GM12865 (cell line): ENCODE measurements at regions not wholly inside any gene's neighbourhood (a gene's known extent, or its start where the extent isn't known, plus 50 kb on each side); places are given as distances from the start of the nearest gene placed in this dataset.

Experiments used
- DNase-seq: peaks from one replicate; pipeline ENCODE4 v3.0.0; 2010; ENCODE audit warnings: low read depth
- H3K4me3 ChIP-seq: 2 replicates; pipeline ENCODE4 v1.5.1; 2011; ENCODE audit warnings: mild to moderate bottlenecking, low read depth, low read length, control low read depth
- CTCF ChIP-seq: IDR thresholded peaks from 2 replicates; pipeline ENCODE4 v1.5.1; 2011; ENCODE audit warnings: low read length, control low read depth, low read depth, inconsistent platforms; ENCODE audit not compliant: insufficient read depth; ENCODE audit errors: missing control alignments

DNA sequence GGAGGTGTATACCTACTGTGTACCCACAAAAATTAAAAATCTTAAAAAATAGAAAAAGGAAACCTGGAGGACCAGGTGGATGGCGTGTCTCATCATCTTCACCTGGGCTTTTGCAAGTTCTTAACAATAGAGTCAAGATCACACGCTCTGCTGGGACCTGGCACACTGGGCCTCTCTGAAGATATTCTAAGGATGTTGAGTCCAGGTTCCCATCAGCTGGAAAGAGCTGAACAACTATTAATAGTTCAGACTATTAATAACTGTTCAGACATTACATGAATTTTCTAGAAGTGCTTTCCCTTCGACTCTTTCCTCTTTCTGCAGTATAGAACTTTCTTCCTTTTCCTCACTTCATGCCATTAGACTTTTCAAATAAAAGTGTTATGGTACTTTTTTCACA, 320.2 kb upstream of the IL12A start:
- no peak for TF ChIP-seq CTCF
- no peak overlapping the region for H3K4me3 ChIP-seq
- no peak for DNase-seq

DNA sequence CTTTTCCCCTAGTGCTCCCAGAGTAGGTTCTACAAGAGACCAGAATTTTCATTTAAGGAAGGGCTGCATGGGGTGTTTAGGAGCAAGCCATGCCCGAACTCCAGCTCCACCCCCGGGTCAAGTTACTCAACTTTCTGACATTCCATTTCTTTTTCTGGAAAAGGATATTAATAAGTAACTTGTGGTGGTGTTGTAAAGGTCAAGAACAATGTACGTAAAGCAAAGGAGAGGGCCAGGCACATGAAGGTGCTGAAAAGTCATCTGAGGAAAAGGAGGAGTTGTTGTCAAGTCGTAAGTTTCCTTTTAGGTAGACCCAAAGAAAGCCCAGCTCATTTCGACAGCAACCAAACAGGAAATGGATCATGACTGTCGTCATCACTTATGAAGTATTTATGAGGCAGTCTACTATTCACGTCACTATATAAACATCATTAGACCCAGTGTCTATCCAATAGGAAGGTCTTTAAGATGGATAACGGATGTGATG, 319.6 kb upstream of the IL12A start:
- no peak overlapping the region for H3K4me3 ChIP-seq
- DNase-seq = no peak
- no peak for TF ChIP-seq CTCF

DNA sequence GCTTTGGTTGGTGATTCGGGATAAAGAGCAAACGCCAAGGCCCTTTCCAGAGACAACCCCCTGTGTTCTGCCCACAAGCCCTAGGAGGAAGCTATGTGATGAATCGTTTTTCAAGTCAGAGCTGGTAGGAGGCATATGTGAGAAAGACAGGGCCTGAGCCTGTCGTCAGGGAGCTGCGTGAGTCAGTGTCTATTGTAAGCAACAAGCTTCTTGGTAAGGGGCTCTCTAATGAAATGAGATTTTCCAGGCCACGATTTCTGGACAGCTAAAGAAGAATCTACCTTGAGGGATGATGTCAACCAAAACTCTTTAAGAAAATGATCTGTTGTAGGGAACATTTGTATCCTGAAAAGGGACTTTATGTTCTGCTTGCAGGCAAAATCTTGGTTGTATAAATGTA, 318.9 kb upstream of the IL12A start:
- TF ChIP-seq CTCF = no peak
- DNase-seq = no peak
- no peak overlapping the region for H3K4me3 ChIP-seq

- no peak for TF ChIP-seq CTCF
- DNase-seq = peak; percentile 24
- H3K4me3 ChIP-seq = no peak overlapping the region
Observed at GRCh38 chr3:159672728-159673688, 315.6 kb upstream of the IL12A start.

DNA sequence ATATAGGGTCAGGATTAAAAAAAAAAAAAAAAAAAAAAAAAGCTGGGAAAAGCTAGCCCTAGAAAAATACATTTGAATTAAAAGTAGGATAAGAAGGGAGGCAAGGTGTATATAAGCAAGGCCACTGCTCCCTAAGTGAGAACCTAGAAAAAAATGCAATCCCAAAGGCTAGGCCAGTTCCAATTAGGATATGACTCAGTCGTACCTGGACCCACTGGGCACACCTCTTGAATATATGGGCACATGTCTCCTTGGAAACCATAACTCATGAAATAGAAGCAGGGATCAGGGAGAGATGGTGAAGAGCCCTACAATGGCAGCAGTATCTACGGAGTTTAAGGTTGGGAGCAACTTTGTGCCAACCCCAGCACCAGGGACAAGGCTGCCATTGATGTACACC, 314.1 kb upstream of the IL12A start:
- DNase-seq = no peak
- no peak overlapping the region for H3K4me3 ChIP-seq
- TF ChIP-seq CTCF = no peak

DNA sequence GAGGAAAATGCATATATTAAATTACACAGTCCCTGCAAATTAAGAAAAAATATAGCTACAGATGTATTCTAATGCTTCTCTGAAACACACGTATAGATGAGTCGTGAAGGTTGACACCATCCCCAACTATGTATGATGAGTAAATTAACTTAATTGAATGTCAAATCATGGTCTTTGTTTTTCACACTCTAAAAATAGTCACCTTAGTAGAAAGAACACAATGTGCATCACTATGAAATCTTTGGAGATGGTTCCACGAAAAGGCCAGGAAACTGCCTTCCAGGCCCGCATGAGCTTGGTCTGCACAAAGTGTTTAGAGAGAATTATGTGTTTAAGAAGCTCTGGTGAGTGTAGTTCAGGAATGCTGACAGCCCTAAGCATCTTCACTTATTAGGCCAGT, 313.4 kb upstream of the IL12A start:
- H3K4me3 ChIP-seq = no peak overlapping the region
- no peak for DNase-seq
- TF ChIP-seq CTCF = no peak
